ENCODE measurements at regions not wholly inside any gene's neighbourhood (a gene's known extent, or its start where the extent isn't known, plus 50 kb on each side); places are given as distances from the start of the nearest gene placed in this dataset.
A peak's percentile ranks its signal among the peaks of the same experiment; 100 is the strongest.

- no peaks in the 10 kb centered on the region for H3K9me3 ChIP-seq (ENCODE audit: low read depth)
- DNase-seq: no peak
- H3K9me2 ChIP-seq (ENCODE audit: insufficient read depth): no peaks in the 10 kb centered on the region
- H3K4me2 ChIP-seq (ENCODE audit: unreplicated experiment): no peak overlapping the region
- no peak overlapping the region for H3K9ac ChIP-seq
- no peak overlapping the region for H3K4me3 ChIP-seq
- no peaks in the 10 kb centered on the region for H3K79me2 ChIP-seq (ENCODE audit: insufficient read depth)
- H3K27ac ChIP-seq: no peak overlapping the region
- H3K4me1 ChIP-seq (ENCODE audit: insufficient read depth): peaks cover 22% of the 10 kb centered on the region
- peaks cover 15% of the 10 kb centered on the region; the same call in 1 of the 2 replicates for H3K27me3 ChIP-seq (replicated peaks; ENCODE audit: insufficient read depth)
- TF ChIP-seq EZH2 (IDR thresholded peaks at IDR 0.05; ENCODE audit: insufficient read depth, poor library complexity, severe bottlenecking): no peak
- no peak for TF ChIP-seq EZH2phosphoT487 (IDR thresholded peaks at IDR 0.05; ENCODE audit: insufficient read depth, low read depth)
- WGBS, 2 experiments (ENCODE audit: low coverage in 1 of 2, low lambda C conversion rate in 2 of 2, missing lambda C conversion rate in 2 of 2): 89 to 92% methylated on average over 7 of the region's 7 CpGs
- in situ Hi-C loops (cut with MboI): no loop called here
- H2AFZ ChIP-seq: no peak overlapping the region
- no peaks in the 10 kb centered on the region for H4K20me1 ChIP-seq (ENCODE audit: insufficient read depth)
- peaks cover 13% of the 10 kb centered on the region for H3F3A ChIP-seq (ENCODE audit: insufficient read depth)
- H3K36me3 ChIP-seq (ENCODE audit: low read depth): no peaks in the 10 kb centered on the region
These were observed 140.7 kb upstream of the RANBP3L start for GRCh38 chr5:36442352-36442751.

- Histone ChIP-seq H4K20me1 (ENCODE audit: insufficient read depth) (no peaks in the 10 kb centered on the region), H3K4me2 (ENCODE audit: unreplicated experiment) (no peak overlapping the region), H3K27ac (no peak overlapping the region), H3K36me3 (ENCODE audit: low read depth) (no peaks in the 10 kb centered on the region), H3K4me3 (no peak overlapping the region), H3K9me3 (ENCODE audit: low read depth) (no peaks in the 10 kb centered on the region), H3K4me1 (ENCODE audit: insufficient read depth) (peaks cover 22% of the 10 kb centered on the region), H3K9me2 (ENCODE audit: insufficient read depth) (no peaks in the 10 kb centered on the region), H3F3A (ENCODE audit: insufficient read depth) (peaks cover 13% of the 10 kb centered on the region), H3K9ac (no peak overlapping the region), H3K79me2 (ENCODE audit: insufficient read depth) (no peaks in the 10 kb centered on the region), H3K27me3 (replicated peaks; ENCODE audit: insufficient read depth) (peaks cover 15% of the 10 kb centered on the region; the same call in 1 of the 2 replicates), H2AFZ (no peak overlapping the region)
- TF ChIP-seq EZH2phosphoT487 (IDR thresholded peaks at IDR 0.05; ENCODE audit: insufficient read depth, low read depth) (no peak), EZH2 (IDR thresholded peaks at IDR 0.05; ENCODE audit: insufficient read depth, poor library complexity, severe bottlenecking) (no peak)
- DNase-seq: peak; percentile 66
- in situ Hi-C loops (cut with MboI): no loop called here
- 0 to 9% methylated on average over 1 of the region's 1 CpG for WGBS, 2 experiments (ENCODE audit: low coverage in 1 of 2, low lambda C conversion rate in 2 of 2, missing lambda C conversion rate in 2 of 2)
These were observed 141.1 kb upstream of the RANBP3L start for GRCh38 chr5:36442796-36443195.

GRCh38 chr5:36443941-36444340 lies 142.2 kb upstream of the RANBP3L start:
- no peaks in the 10 kb centered on the region for H3K9me2 ChIP-seq (ENCODE audit: insufficient read depth)
- peaks cover 13% of the 10 kb centered on the region for H3F3A ChIP-seq (ENCODE audit: insufficient read depth)
- no peaks in the 10 kb centered on the region for H3K79me2 ChIP-seq (ENCODE audit: insufficient read depth)
- H2AFZ ChIP-seq: no peak overlapping the region
- H3K27ac ChIP-seq: no peak overlapping the region
- H3K4me1 ChIP-seq (ENCODE audit: insufficient read depth): peaks cover 22% of the 10 kb centered on the region
- no peaks in the 10 kb centered on the region for H4K20me1 ChIP-seq (ENCODE audit: insufficient read depth)
- TF ChIP-seq EZH2phosphoT487 (IDR thresholded peaks at IDR 0.05; ENCODE audit: insufficient read depth, low read depth): no peak
- no peak for TF ChIP-seq EZH2 (IDR thresholded peaks at IDR 0.05; ENCODE audit: insufficient read depth, poor library complexity, severe bottlenecking)
- DNase-seq: peak; percentile 28
- no peak overlapping the region for H3K9ac ChIP-seq
- H3K27me3 ChIP-seq (replicated peaks; ENCODE audit: insufficient read depth): peaks cover 8% of the 10 kb centered on the region; the same call in 1 of the 2 replicates
- in situ Hi-C loops (cut with MboI): no loop called here
- H3K36me3 ChIP-seq (ENCODE audit: low read depth): no peaks in the 10 kb centered on the region
- WGBS, 2 experiments (ENCODE audit: low coverage in 1 of 2, low lambda C conversion rate in 2 of 2, missing lambda C conversion rate in 2 of 2): 78 to 83% methylated on average over 3 of the region's 3 CpGs
- no peaks in the 10 kb centered on the region for H3K9me3 ChIP-seq (ENCODE audit: low read depth)
- no peak overlapping the region; the same call in 1 of the 2 replicates for H3K4me3 ChIP-seq
- peak overlapping the region; percentile 44 for H3K4me2 ChIP-seq (ENCODE audit: unreplicated experiment)

GRCh38 chr5:36444582-36445418 lies 143.1 kb upstream of the RANBP3L start:
- H3K9me2 ChIP-seq (ENCODE audit: insufficient read depth): no peaks in the 10 kb centered on the region
- H3K9ac ChIP-seq: no peak overlapping the region
- DNase-seq: peak; percentile 74
- TF ChIP-seq EZH2 (IDR thresholded peaks at IDR 0.05; ENCODE audit: insufficient read depth, poor library complexity, severe bottlenecking) (no peak), EZH2phosphoT487 (IDR thresholded peaks at IDR 0.05; ENCODE audit: insufficient read depth, low read depth) (no peak)
- 30 to 33% methylated on average over 11 of the region's 11 CpGs for WGBS, 2 experiments (ENCODE audit: low coverage in 1 of 2, low lambda C conversion rate in 2 of 2, missing lambda C conversion rate in 2 of 2)
- H4K20me1 ChIP-seq (ENCODE audit: insufficient read depth): no peaks in the 10 kb centered on the region
- H3K4me2 ChIP-seq (ENCODE audit: unreplicated experiment): peak overlapping the region; percentile 44
- H3K79me2 ChIP-seq (ENCODE audit: insufficient read depth): no peaks in the 10 kb centered on the region
- H3K27ac ChIP-seq: no peak overlapping the region
- peaks cover 8% of the 10 kb centered on the region; the same call in 1 of the 2 replicates for H3K27me3 ChIP-seq (replicated peaks; ENCODE audit: insufficient read depth)
- H3K9me3 ChIP-seq (ENCODE audit: low read depth): no peaks in the 10 kb centered on the region
- peaks cover 22% of the 10 kb centered on the region for H3K4me1 ChIP-seq (ENCODE audit: insufficient read depth)
- H3K36me3 ChIP-seq (ENCODE audit: low read depth): no peaks in the 10 kb centered on the region
- peak overlapping the region; percentile 53 for H2AFZ ChIP-seq
- in situ Hi-C loops (cut with MboI): no loop called here
- peaks cover 13% of the 10 kb centered on the region for H3F3A ChIP-seq (ENCODE audit: insufficient read depth)
- H3K4me3 ChIP-seq: peak overlapping the region; percentile 34
